GM12878 (cell line): ENCODE measurements at regions not wholly inside any gene's neighbourhood (a gene's known extent, or its start where the extent isn't known, plus 50 kb on each side); places are given as distances from the start of the nearest gene placed in this dataset.

ENCODE experiments used
- ATAC-seq: fragments of 200-7000 bp; cut with Tn5 transposase; 3 replicates; pipeline ENCODE4 v1.9.1; 2020; ENCODE audit warnings: mild to moderate bottlenecking, moderate library complexity
- BruUV-seq: library from RNA; stranded (reverse); fragments of 400-500 nt; replicated peaks from 2 replicates; lab custom pipeline; 2021; lab: Mats Ljungman, UMichigan
- CTCF ChIA-PET: fragments of 300-600 bp; sonication (Branson Sonifier 250); formaldehyde crosslinking; extraction: SDS; loops from one replicate; lab custom pipeline; 2021; ENCODE audit warnings: inconsistent platforms; lab: Yijun Ruan, JAX
- POLR2A ChIA-PET: fragments of 350-600 bp; formaldehyde crosslinking; extraction: SDS; loops from one replicate; lab custom pipeline; 2021; ENCODE audit warnings: inconsistent platforms; lab: Charles Lee
- RAD21 ChIA-PET: fragments of 300-600 bp; sonication (Branson Sonifier 250); formaldehyde crosslinking; loops from one replicate; lab custom pipeline; 2023; ENCODE audit warnings: antibody characterized with exemption; ENCODE audit not compliant: unreplicated experiment; lab: Charles Lee
- SMC1A ChIA-PET: fragments of 300-600 bp; sonication (Branson Sonifier 250); formaldehyde crosslinking; loops from one replicate; lab custom pipeline; 2023; ENCODE audit not compliant: unreplicated experiment, uncharacterized antibody; lab: Charles Lee
- DNase-seq: peaks from one replicate; pipeline ENCODE4 v3.0.0-alpha.2; 2011; ENCODE audit warnings: low read depth, low spot score
- FAIRE-seq: peaks from 3 replicates; lab custom pipeline; 2011; peaks lifted over from hg19 to GRCh38; lab: Jason Lieb, UNC
- H2AFZ ChIP-seq: 2 replicates; pipeline ENCODE4 v1.6.0; 2011; ENCODE audit warnings: low read depth, low read length, control low read depth; ENCODE audit not compliant: control insufficient read depth
- H3K27ac ChIP-seq: 2 replicates; pipeline ENCODE4 v1.5.1; 2011; ENCODE audit warnings: control low read depth; ENCODE audit not compliant: control insufficient read depth, insufficient read depth
- H3K27me3 ChIP-seq, 2 experiments: replicated peaks in 1 of 2; 2 replicates each; pipeline versions ENCODE4 v1.6.0 to v1.6.1; 2011; ENCODE audit warnings: low read length in 1 of 2; ENCODE audit not compliant: control insufficient read depth in 2 of 2, insufficient read depth in 2 of 2
- H3K36me3 ChIP-seq, 2 experiments: 2 replicates each; pipeline ENCODE4 v1.5.1; 2011; ENCODE audit warnings: low read length in 1 of 2; ENCODE audit not compliant: control insufficient read depth in 2 of 2, insufficient read depth in 2 of 2
- H3K4me1 ChIP-seq: 2 replicates; pipeline ENCODE4 v1.6.1; 2011; ENCODE audit warnings: mild to moderate bottlenecking, low read length, moderate library complexity, mixed read lengths; ENCODE audit not compliant: control insufficient read depth, insufficient read depth
- H3K4me2 ChIP-seq: 2 replicates; pipeline ENCODE4 v1.6.0; 2011; ENCODE audit warnings: control low read depth; ENCODE audit not compliant: control insufficient read depth, insufficient read depth
- H3K4me3 ChIP-seq: fragments of 200-600 bp; sonication (generic); 2 replicates; pipeline ENCODE4 v1.5.1; 2016
- H3K79me2 ChIP-seq: 2 replicates; pipeline ENCODE4 v1.6.0; 2011; ENCODE audit warnings: low read length; ENCODE audit not compliant: control insufficient read depth, insufficient read depth
- H3K9ac ChIP-seq: 2 replicates; pipeline ENCODE4 v1.8.0; 2011; ENCODE audit warnings: low read length, control low read depth, mixed read lengths; ENCODE audit not compliant: control insufficient read depth, insufficient read depth
- H3K9me3 ChIP-seq: replicated peaks from 3 replicates; pipeline ENCODE4 v1.5.1; 2011; ENCODE audit warnings: mild to moderate bottlenecking, low read length; ENCODE audit not compliant: control insufficient read depth, insufficient read depth
- H4K20me1 ChIP-seq: 2 replicates; pipeline ENCODE4 v1.6.0; 2011; ENCODE audit not compliant: control insufficient read depth, insufficient read depth
- EP300 ChIP-seq, 2 experiments: fragments of 150-350 bp in 1 of 2; IDR thresholded peaks; 2 replicates each; pipeline ENCODE4 v1.6.1; 2011 to 2012; ENCODE audit warnings: low read depth in 2 of 2, low read length in 2 of 2, borderline replicate concordance in 1 of 2, improper control_type of control experiment in 1 of 2, inconsistent platforms in 1 of 2; ENCODE audit not compliant: control insufficient read depth in 1 of 2
- ZZZ3 ChIP-seq: IDR thresholded peaks from 2 replicates; pipeline ENCODE4 v1.6.1; 2011; ENCODE audit warnings: low read depth; ENCODE audit not compliant: control insufficient read depth, insufficient read length
- WGBS: methylation state at CpG from one replicate; pipeline ENCODE4 v1.1.6; 2016; ENCODE audit warnings: low lambda C conversion rate; ENCODE audit not compliant: insufficient replicate concordance, insufficient coverage; ENCODE audit errors: missing lambda C conversion rate; 5-methylcytosine and 5-hydroxymethylcytosine counted together
- in situ Hi-C: fragments of 300-500 bp; cut with MboI; formaldehyde crosslinking; loops from 9 replicates; pipeline ENCODE4 v1.14.3; 2018; ENCODE audit warnings: mixed read lengths
- intact Hi-C: fragments of 100-400 bp; cut with micrococcal nuclease; formaldehyde crosslinking; loops from one replicate; pipeline ENCODE4 v1.14.2; 2022; ENCODE audit not compliant: unreplicated experiment
- TF ChIP-seq, protein P1 (sequence below): IDR thresholded peaks from 2 replicates; pipeline ENCODE4 v1.6.1; 2012; ENCODE audit warnings: low read depth, low read length, improper control_type of control experiment
- TF ChIP-seq, protein P2 (sequence below): fragments of 450-650 bp; formaldehyde crosslinking; IDR thresholded peaks from 2 replicates; pipeline ENCODE4 v1.5.0; 2022; ENCODE audit warnings: mild to moderate bottlenecking, missing genetic modification characterization

GRCh38 chrX:74371425-74372222 lies 49.7 kb upstream of the SLC16A2 start:
- ATAC-seq, result no peak
- SMC1A ChIA-PET, result interaction anchor here (0.6 to 0.7 kb wide), 2 partner anchors 9 to 789 kb away, joined by 3 read pairs; no protein-coding TSS in a partner anchor

More at GRCh38 chrX:74371425-74372222, 49.7 kb upstream of the SLC16A2 start:
- in situ Hi-C loops, result no loop called here
- TF ChIP-seq EP300 (IDR thresholded peaks at IDR 0.05; ENCODE audit: borderline replicate concordance in 1 of 2, control insufficient read depth in 1 of 2, low read depth in 2 of 2, low read length in 2 of 2), result no peak
- TF ChIP-seq, protein P1, sequence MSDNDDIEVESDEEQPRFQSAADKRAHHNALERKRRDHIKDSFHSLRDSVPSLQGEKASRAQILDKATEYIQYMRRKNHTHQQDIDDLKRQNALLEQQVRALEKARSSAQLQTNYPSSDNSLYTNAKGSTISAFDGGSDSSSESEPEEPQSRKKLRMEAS, result no peak
- TF ChIP-seq, protein P2, sequence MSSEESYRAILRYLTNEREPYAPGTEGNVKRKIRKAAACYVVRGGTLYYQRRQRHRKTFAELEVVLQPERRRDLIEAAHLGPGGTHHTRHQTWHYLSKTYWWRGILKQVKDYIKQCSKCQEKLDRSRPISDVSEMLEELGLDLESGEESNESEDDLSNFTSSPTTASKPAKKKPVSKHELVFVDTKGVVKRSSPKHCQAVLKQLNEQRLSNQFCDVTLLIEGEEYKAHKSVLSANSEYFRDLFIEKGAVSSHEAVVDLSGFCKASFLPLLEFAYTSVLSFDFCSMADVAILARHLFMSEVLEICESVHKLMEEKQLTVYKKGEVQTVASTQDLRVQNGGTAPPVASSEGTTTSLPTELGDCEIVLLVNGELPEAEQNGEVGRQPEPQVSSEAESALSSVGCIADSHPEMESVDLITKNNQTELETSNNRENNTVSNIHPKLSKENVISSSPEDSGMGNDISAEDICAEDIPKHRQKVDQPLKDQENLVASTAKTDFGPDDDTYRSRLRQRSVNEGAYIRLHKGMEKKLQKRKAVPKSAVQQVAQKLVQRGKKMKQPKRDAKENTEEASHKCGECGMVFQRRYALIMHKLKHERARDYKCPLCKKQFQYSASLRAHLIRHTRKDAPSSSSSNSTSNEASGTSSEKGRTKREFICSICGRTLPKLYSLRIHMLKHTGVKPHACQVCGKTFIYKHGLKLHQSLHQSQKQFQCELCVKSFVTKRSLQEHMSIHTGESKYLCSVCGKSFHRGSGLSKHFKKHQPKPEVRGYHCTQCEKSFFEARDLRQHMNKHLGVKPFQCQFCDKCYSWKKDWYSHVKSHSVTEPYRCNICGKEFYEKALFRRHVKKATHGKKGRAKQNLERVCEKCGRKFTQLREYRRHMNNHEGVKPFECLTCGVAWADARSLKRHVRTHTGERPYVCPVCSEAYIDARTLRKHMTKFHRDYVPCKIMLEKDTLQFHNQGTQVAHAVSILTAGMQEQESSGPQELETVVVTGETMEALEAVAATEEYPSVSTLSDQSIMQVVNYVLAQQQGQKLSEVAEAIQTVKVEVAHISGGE (CRISPR knock-in tag), result no peak
- no peak for TF ChIP-seq ZZZ3
- ChIA-PET RAD21 (no interaction called here), POLR2A (no interaction called here), CTCF (interaction anchor here (1.7 to 2.0 kb wide), 2 partner anchors 10 to 12 kb away, joined by 6 to 9 read pairs; no protein-coding TSS in a partner anchor)
- WGBS, result 18% methylated on average over 4 of the region's 4 CpGs
- intact Hi-C loops, result no loop called here
- FAIRE-seq, result no peak
- H3K4me3 ChIP-seq, result no peak overlapping the region
- no TSS peak for BruUV-seq
- no peaks in the 10 kb centered on the region for H3K27me3 ChIP-seq
- H3K27ac ChIP-seq, result no peak overlapping the region
- H3K9ac ChIP-seq, result no peak overlapping the region
- no peaks in the 10 kb centered on the region; the same call in 2 of the 3 replicates for H3K9me3 ChIP-seq
- H3K4me1 ChIP-seq, result no peaks in the 10 kb centered on the region
- no peaks in the 10 kb centered on the region for H3K36me3 ChIP-seq
- H4K20me1 ChIP-seq, result no peaks in the 10 kb centered on the region
- no peak overlapping the region for H2AFZ ChIP-seq
- H3K79me2 ChIP-seq, result no peaks in the 10 kb centered on the region
- H3K4me2 ChIP-seq, result no peak overlapping the region
- DNase-seq, result no peak
